IMR-90 (cell line): ENCODE measurements at regions not wholly inside any gene's neighbourhood (a gene's known extent, or its start where the extent isn't known, plus 50 kb on each side); places are given as distances from the start of the nearest gene placed in this dataset.

Experiments
- CTCF ChIP-seq: conservative IDR thresholded peaks from 2 replicates; pipeline ENCODE4 v1.5.1; 2012; ENCODE audit warnings: mild to moderate bottlenecking, low read depth, low read length, improper control_type of control experiment
- POLR2A ChIP-seq: IDR thresholded peaks from 2 replicates; pipeline ENCODE4 v1.6.1; 2012; ENCODE audit warnings: mild to moderate bottlenecking, low read depth, low read length

- TF ChIP-seq CTCF (no peak), POLR2A (no peak)
These were observed 199.3 kb upstream of the CD180 start for GRCh38 chr5:67395790-67396418.
